HEK293 (cell line): ENCODE measurements at regions not wholly inside any gene's neighbourhood (a gene's known extent, or its start where the extent isn't known, plus 50 kb on each side); places are given as distances from the start of the nearest gene placed in this dataset.

Experiments used
- CTCF ChIA-PET: fragments of 350-600 bp; formaldehyde crosslinking; extraction: SDS; loops from one replicate; lab custom pipeline; 2021; ENCODE audit warnings: antibody characterized with exemption; lab: Yijun Ruan, JAX
- POLR2A ChIA-PET: fragments of 300-600 bp; formaldehyde crosslinking; extraction: SDS; loops from one replicate; lab custom pipeline; 2020; ENCODE audit warnings: antibody characterized with exemption, inconsistent platforms; lab: Yijun Ruan, JAX
- H3K27ac ChIP-seq: fragments of 200-500 bp; sonication (Bioruptor generic); 2 replicates; pipeline ENCODE4 v1.5.1; 2014; ENCODE audit warnings: low read depth, low read length, control low read depth, inconsistent platforms; ENCODE audit errors: extremely low read depth
- H3K36me3 ChIP-seq, 2 experiments: fragments of 200-500 bp in 1 of 2; sonication (Bioruptor generic) in 1 of 2; 1 replicate in 1 of 2; 2 replicates in 1 of 2; pipeline ENCODE4 v1.5.1; 2014 to 2017; ENCODE audit warnings: inconsistent platforms in 2 of 2, low read length in 2 of 2; ENCODE audit not compliant: control insufficient read depth in 2 of 2, insufficient read depth in 1 of 2
- H3K4me1 ChIP-seq: fragments of 200-500 bp; sonication (Bioruptor generic); 2 replicates; pipeline ENCODE4 v1.5.1; 2014; ENCODE audit warnings: mild to moderate bottlenecking, low read length, inconsistent platforms; ENCODE audit not compliant: control insufficient read depth, insufficient read depth
- H3K4me3 ChIP-seq: 2 replicates; pipeline ENCODE4 v1.5.1; 2011; ENCODE audit warnings: low read depth, mild to moderate bottlenecking, control low read depth, low read length, moderate library complexity
- H3K9me3 ChIP-seq: fragments of 200-500 bp; sonication (Bioruptor generic); 2 replicates; pipeline ENCODE4 v1.5.1; 2014; ENCODE audit warnings: low read depth, low read length, inconsistent platforms; ENCODE audit not compliant: control insufficient read depth, insufficient read depth
- GLI2 ChIP-seq: fragments of 450-650 bp; formaldehyde crosslinking; IDR thresholded peaks from 2 replicates; pipeline ENCODE4; 2017; ENCODE audit warnings: missing biosample characterization, missing genetic modification characterization, low read depth, borderline replicate concordance
- KLF10 ChIP-seq: fragments of 450-650 bp; IDR thresholded peaks from 2 replicates; pipeline ENCODE4 v1.5.1; 2018; ENCODE audit warnings: missing biosample characterization, mild to moderate bottlenecking, missing genetic modification characterization
- SALL2 ChIP-seq: fragments of 450-650 bp; formaldehyde crosslinking; IDR thresholded peaks from 2 replicates; pipeline ENCODE4 v1.5.0; 2017; ENCODE audit warnings: missing biosample characterization, mild to moderate bottlenecking, missing genetic modification characterization, borderline replicate concordance
- SCRT2 ChIP-seq: fragments of 450-650 bp; formaldehyde crosslinking; IDR thresholded peaks from 2 replicates; pipeline ENCODE4 v1.5.1; 2016; ENCODE audit warnings: missing biosample characterization, missing genetic modification characterization
- ZBTB8A ChIP-seq: fragments of 450-650 bp; formaldehyde crosslinking; IDR thresholded peaks from 2 replicates; pipeline ENCODE4 v1.5.1; 2016; ENCODE audit warnings: missing biosample characterization, missing genetic modification characterization
- ZNF335 ChIP-seq: fragments of 450-650 bp; formaldehyde crosslinking; conservative IDR thresholded peaks from 2 replicates; pipeline ENCODE4 v1.5.1; 2016; ENCODE audit warnings: missing biosample characterization, missing genetic modification characterization
- ZNF37A ChIP-seq: fragments of 450-650 bp; IDR thresholded peaks from 2 replicates; pipeline ENCODE4 v1.5.1; 2018; ENCODE audit warnings: missing biosample characterization, missing genetic modification characterization
- ZNF510 ChIP-seq: fragments of 450-650 bp; formaldehyde crosslinking; IDR thresholded peaks from 2 replicates; pipeline ENCODE4 v1.5.1; 2018; ENCODE audit warnings: mild to moderate bottlenecking, missing genetic modification characterization, missing biosample characterization; ENCODE audit not compliant: insufficient replicate concordance
- ZNF670 ChIP-seq: fragments of 450-650 bp; formaldehyde crosslinking; IDR thresholded peaks from 2 replicates; pipeline ENCODE4 v1.5.1; 2016; ENCODE audit warnings: missing biosample characterization, missing genetic modification characterization, low read depth
- TF ChIP-seq, protein P1 (sequence below): fragments of 450-650 bp; formaldehyde crosslinking; IDR thresholded peaks from 2 replicates; pipeline ENCODE4 v1.5.1; 2016; ENCODE audit warnings: missing biosample characterization, missing genetic modification characterization
- TF ChIP-seq, protein P2 (sequence below): fragments of 450-650 bp; formaldehyde crosslinking; IDR thresholded peaks from 2 replicates; pipeline ENCODE4 v1.5.1; 2016; ENCODE audit warnings: missing biosample characterization, missing genetic modification characterization, low read depth
- TF ChIP-seq, protein P3 (sequence below): fragments of 450-650 bp; formaldehyde crosslinking; IDR thresholded peaks from 2 replicates; pipeline ENCODE4 v1.5.1; 2016; ENCODE audit warnings: missing biosample characterization, missing genetic modification characterization
- TF ChIP-seq, protein P4 (sequence below): sonication (generic); formaldehyde crosslinking; IDR thresholded peaks from 2 replicates; pipeline ENCODE4 v1.8.1; 2022; ENCODE audit warnings: mild to moderate bottlenecking, moderate library complexity, missing genetic modification reagents
- TF ChIP-seq, protein P5 (sequence below): fragments of 450-650 bp; formaldehyde crosslinking; conservative IDR thresholded peaks from 2 replicates; pipeline ENCODE4 v1.5.1; 2016; ENCODE audit warnings: low read depth, missing biosample characterization, missing genetic modification characterization

DNA sequence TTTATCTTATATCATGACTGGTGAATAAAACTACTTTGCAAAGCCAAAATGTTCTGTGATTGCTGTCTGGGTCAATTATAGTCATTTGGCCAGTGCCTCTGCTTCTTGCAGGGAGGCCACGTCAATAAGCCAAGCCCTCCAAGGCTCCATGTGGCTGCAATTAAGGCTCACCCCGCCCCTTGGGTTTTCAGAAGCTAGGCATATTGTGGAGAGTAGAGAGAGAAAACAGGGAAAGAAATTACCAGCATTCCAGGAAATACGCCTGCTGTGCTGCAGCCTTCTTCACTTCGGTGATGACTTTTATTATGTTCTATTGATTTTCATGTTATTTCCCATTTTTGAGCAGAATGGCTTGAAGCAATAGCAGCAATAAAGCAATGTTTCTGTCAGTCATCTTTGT lies 319.7 kb downstream of the SOX11 start:
- Histone ChIP-seq H3K4me1 (no peaks in the 10 kb centered on the region), H3K36me3 (no peaks in the 10 kb centered on the region), H3K9me3 (no peaks in the 10 kb centered on the region), H3K4me3 (no peak overlapping the region), H3K27ac (no peak overlapping the region)
- ChIA-PET POLR2A (no interaction called here), CTCF (no interaction called here)
- TF ChIP-seq, protein P1, sequence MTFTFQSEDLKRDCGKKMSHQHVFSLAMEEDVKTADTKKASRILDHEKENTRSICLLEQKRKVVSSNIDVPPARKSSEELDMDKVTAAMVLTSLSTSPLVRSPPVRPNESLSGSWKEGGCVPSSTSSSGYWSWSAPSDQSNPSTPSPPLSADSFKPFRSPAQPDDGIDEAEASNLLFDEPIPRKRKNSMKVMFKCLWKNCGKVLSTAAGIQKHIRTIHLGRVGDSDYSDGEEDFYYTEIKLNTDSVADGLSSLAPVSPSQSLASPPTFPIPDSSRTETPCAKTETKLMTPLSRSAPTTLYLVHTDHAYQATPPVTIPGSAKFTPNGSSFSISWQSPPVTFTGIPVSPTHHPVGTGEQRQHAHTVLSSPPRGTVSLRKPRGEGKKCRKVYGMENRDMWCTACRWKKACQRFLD (tag by site-specific recombination): no peak
- TF ChIP-seq, protein P2, sequence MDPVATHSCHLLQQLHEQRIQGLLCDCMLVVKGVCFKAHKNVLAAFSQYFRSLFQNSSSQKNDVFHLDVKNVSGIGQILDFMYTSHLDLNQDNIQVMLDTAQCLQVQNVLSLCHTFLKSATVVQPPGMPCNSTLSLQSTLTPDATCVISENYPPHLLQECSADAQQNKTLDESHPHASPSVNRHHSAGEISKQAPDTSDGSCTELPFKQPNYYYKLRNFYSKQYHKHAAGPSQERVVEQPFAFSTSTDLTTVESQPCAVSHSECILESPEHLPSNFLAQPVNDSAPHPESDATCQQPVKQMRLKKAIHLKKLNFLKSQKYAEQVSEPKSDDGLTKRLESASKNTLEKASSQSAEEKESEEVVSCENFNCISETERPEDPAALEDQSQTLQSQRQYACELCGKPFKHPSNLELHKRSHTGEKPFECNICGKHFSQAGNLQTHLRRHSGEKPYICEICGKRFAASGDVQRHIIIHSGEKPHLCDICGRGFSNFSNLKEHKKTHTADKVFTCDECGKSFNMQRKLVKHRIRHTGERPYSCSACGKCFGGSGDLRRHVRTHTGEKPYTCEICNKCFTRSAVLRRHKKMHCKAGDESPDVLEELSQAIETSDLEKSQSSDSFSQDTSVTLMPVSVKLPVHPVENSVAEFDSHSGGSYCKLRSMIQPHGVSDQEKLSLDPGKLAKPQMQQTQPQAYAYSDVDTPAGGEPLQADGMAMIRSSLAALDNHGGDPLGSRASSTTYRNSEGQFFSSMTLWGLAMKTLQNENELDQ (tag by site-specific recombination): no peak
- TF ChIP-seq SALL2 (no peak), ZNF510 (tag by site-specific recombination) (no peak), ZBTB8A (tag by site-specific recombination) (no peak), KLF10 (tag by site-specific recombination) (no peak), ZNF335 (no peak), ZNF37A (tag by site-specific recombination) (no peak), GLI2 (no peak), SCRT2 (tag by site-specific recombination) (no peak), ZNF670 (no peak)
- TF ChIP-seq, protein P3, sequence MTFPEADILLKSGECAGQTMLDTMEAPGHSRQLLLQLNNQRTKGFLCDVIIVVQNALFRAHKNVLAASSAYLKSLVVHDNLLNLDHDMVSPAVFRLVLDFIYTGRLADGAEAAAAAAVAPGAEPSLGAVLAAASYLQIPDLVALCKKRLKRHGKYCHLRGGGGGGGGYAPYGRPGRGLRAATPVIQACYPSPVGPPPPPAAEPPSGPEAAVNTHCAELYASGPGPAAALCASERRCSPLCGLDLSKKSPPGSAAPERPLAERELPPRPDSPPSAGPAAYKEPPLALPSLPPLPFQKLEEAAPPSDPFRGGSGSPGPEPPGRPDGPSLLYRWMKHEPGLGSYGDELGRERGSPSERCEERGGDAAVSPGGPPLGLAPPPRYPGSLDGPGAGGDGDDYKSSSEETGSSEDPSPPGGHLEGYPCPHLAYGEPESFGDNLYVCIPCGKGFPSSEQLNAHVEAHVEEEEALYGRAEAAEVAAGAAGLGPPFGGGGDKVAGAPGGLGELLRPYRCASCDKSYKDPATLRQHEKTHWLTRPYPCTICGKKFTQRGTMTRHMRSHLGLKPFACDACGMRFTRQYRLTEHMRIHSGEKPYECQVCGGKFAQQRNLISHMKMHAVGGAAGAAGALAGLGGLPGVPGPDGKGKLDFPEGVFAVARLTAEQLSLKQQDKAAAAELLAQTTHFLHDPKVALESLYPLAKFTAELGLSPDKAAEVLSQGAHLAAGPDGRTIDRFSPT: no peak
- TF ChIP-seq, protein P4, sequence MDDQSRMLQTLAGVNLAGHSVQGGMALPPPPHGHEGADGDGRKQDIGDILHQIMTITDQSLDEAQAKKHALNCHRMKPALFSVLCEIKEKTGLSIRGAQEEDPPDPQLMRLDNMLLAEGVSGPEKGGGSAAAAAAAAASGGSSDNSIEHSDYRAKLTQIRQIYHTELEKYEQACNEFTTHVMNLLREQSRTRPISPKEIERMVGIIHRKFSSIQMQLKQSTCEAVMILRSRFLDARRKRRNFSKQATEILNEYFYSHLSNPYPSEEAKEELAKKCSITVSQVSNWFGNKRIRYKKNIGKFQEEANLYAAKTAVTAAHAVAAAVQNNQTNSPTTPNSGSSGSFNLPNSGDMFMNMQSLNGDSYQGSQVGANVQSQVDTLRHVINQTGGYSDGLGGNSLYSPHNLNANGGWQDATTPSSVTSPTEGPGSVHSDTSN (CRISPR knock-in tag): no peak
- TF ChIP-seq, protein P5, sequence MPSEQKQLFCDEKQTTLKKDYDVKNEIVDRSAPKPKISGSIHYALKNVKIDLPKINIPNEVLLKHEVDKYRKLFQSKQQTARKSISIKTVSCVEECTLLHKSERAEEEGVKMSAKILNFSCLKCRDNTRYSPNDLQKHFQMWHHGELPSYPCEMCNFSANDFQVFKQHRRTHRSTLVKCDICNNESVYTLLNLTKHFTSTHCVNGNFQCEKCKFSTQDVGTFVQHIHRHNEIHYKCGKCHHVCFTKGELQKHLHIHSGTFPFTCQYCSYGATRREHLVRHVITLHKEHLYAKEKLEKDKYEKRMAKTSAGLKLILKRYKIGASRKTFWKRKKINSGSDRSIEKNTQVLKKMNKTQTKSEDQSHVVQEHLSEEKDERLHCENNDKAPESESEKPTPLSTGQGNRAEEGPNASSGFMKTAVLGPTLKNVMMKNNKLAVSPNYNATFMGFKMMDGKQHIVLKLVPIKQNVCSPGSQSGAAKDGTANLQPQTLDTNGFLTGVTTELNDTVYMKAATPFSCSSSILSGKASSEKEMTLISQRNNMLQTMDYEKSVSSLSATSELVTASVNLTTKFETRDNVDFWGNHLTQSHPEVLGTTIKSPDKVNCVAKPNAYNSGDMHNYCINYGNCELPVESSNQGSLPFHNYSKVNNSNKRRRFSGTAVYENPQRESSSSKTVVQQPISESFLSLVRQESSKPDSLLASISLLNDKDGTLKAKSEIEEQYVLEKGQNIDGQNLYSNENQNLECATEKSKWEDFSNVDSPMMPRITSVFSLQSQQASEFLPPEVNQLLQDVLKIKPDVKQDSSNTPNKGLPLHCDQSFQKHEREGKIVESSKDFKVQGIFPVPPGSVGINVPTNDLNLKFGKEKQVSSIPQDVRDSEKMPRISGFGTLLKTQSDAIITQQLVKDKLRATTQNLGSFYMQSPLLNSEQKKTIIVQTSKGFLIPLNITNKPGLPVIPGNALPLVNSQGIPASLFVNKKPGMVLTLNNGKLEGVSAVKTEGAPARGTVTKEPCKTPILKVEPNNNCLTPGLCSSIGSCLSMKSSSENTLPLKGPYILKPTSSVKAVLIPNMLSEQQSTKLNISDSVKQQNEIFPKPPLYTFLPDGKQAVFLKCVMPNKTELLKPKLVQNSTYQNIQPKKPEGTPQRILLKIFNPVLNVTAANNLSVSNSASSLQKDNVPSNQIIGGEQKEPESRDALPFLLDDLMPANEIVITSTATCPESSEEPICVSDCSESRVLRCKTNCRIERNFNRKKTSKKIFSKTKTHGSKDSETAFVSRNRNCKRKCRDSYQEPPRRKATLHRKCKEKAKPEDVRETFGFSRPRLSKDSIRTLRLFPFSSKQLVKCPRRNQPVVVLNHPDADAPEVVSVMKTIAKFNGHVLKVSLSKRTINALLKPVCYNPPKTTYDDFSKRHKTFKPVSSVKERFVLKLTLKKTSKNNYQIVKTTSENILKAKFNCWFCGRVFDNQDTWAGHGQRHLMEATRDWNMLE (tag by site-specific recombination): no peak
